ENCODE measurements at regions not wholly inside any gene's neighbourhood (a gene's known extent, or its start where the extent isn't known, plus 50 kb on each side); places are given as distances from the start of the nearest gene placed in this dataset.

GRCh38 chr18:44513233-44513632 lies 167.5 kb upstream of the SETBP1 start (continued):
- TF ChIP-seq OSR1 (CRISPR knock-in tag; IDR thresholded peaks at IDR 0.05), result no peak
- TF ChIP-seq ARNTL (CRISPR knock-in tag; IDR thresholded peaks at IDR 0.05; ENCODE audit: borderline replicate concordance, low read depth), result no peak
- no peak for TF ChIP-seq TSHZ2 (CRISPR knock-in tag; IDR thresholded peaks at IDR 0.05)
- no peak for TF ChIP-seq ISL1 (CRISPR knock-in tag; IDR thresholded peaks at IDR 0.05)

GRCh38 chr18:44514106-44514505 lies 166.6 kb upstream of the SETBP1 start:
- TF ChIP-seq ISL1 (CRISPR knock-in tag; IDR thresholded peaks at IDR 0.05) (0 out of 2 replicates have a peak, but pooled peaks have one; percentile 41), PATZ1 (CRISPR knock-in tag; IDR thresholded peaks at IDR 0.05; ENCODE audit: borderline replicate concordance) (no peak)
- ATAC-seq, result no peak

GRCh38 chr18:44514766-44515165 lies 165.9 kb upstream of the SETBP1 start:
- TF ChIP-seq TCF4 (CRISPR knock-in tag; IDR thresholded peaks at IDR 0.05; ENCODE audit: borderline replicate concordance) (no peak), ZNF70 (CRISPR knock-in tag; IDR thresholded peaks at IDR 0.05) (no peak), RARB (CRISPR knock-in tag; IDR thresholded peaks at IDR 0.05) (no peak), ARNTL (CRISPR knock-in tag; IDR thresholded peaks at IDR 0.05; ENCODE audit: borderline replicate concordance, low read depth) (no peak), ZC3H10 (CRISPR knock-in tag; IDR thresholded peaks at IDR 0.05) (no peak), ESRRG (CRISPR knock-in tag; IDR thresholded peaks at IDR 0.05) (no peak), OSR1 (CRISPR knock-in tag; IDR thresholded peaks at IDR 0.05) (no peak), ZNF8 (CRISPR knock-in tag; IDR thresholded peaks at IDR 0.05) (no peak), TSHZ2 (CRISPR knock-in tag; IDR thresholded peaks at IDR 0.05) (no peak), GLIS3 (CRISPR knock-in tag; IDR thresholded peaks at IDR 0.05) (no peak), POU6F1 (CRISPR knock-in tag; IDR thresholded peaks at IDR 0.05; ENCODE audit: borderline replicate concordance, low read depth) (no peak), CSDC2 (CRISPR knock-in tag; IDR thresholded peaks at IDR 0.05) (no peak), ZFP3 (CRISPR knock-in tag; IDR thresholded peaks at IDR 0.05) (no peak), ZNF565 (CRISPR knock-in tag; conservative IDR thresholded peaks at IDR 0.05; ENCODE audit: low read depth) (no peak), PPARA (CRISPR knock-in tag; IDR thresholded peaks at IDR 0.05; ENCODE audit: borderline replicate concordance) (no peak), SNAI2 (CRISPR knock-in tag; IDR thresholded peaks at IDR 0.05) (no peak), BACH2 (CRISPR knock-in tag; IDR thresholded peaks at IDR 0.05; ENCODE audit: borderline replicate concordance) (no peak), PATZ1 (CRISPR knock-in tag; IDR thresholded peaks at IDR 0.05; ENCODE audit: borderline replicate concordance) (no peak), CREB5 (CRISPR knock-in tag; IDR thresholded peaks at IDR 0.05; ENCODE audit: low read depth) (no peak)
- no peak for ATAC-seq

Measured in SK-N-SH treated with all-trans-retinoic acid at 6 μM for 48 hours (cell line).